ENCODE measurements at regions not wholly inside any gene's neighbourhood (a gene's known extent, or its start where the extent isn't known, plus 50 kb on each side); places are given as distances from the start of the nearest gene placed in this dataset.
"Not testable (repeated sequence)": the region's sequence is repeated elsewhere in the genome, so short reads cannot be mapped to it uniquely, and the experiment has no call there.

DNA sequence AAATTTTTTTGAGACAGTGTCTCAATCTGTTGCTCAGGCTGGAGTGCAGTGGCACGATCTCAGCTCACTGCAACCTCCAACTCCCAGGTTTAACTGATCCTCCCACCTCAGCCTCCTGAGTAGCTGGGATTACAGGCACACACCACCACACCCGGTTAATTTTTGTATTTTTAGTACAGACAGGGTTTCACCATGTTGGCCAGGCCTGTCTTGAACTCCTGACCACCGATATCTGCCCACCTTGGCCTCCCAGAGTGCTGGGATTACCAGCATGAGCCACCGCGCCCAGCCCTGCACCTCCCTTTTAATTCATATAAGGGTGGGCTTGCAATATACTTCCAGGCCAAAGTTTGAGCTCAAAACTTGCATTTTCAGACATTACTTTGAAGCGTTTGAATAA is 223.9 kb downstream of the CRLF2 start:
- not testable (repeated sequence) for DNase-seq (ENCODE audit: low read depth in 6 of 9, low spot score in 9 of 9); H3K27me3 ChIP-seq (ENCODE audit: control insufficient read depth in 2 of 2, insufficient read depth in 1 of 2, low read length in 1 of 2); H3K27ac ChIP-seq (ENCODE audit: low read depth in 1 of 2, low read length in 1 of 2); H3K4me3 ChIP-seq (ENCODE audit: low read length in 2 of 2); H3K36me3 ChIP-seq (ENCODE audit: control insufficient read depth in 2 of 2, insufficient read depth in 2 of 2, low read length in 1 of 2); H3K4me1 ChIP-seq (ENCODE audit: control insufficient read depth in 2 of 2, insufficient read depth in 2 of 2, low read length in 2 of 2); H3K9me3 ChIP-seq (ENCODE audit: control insufficient read depth in 2 of 2, insufficient read depth in 1 of 2, low read length in 1 of 2)
- WGBS, result 95% methylated on average over 6 of the region's 6 CpGs

DNA sequence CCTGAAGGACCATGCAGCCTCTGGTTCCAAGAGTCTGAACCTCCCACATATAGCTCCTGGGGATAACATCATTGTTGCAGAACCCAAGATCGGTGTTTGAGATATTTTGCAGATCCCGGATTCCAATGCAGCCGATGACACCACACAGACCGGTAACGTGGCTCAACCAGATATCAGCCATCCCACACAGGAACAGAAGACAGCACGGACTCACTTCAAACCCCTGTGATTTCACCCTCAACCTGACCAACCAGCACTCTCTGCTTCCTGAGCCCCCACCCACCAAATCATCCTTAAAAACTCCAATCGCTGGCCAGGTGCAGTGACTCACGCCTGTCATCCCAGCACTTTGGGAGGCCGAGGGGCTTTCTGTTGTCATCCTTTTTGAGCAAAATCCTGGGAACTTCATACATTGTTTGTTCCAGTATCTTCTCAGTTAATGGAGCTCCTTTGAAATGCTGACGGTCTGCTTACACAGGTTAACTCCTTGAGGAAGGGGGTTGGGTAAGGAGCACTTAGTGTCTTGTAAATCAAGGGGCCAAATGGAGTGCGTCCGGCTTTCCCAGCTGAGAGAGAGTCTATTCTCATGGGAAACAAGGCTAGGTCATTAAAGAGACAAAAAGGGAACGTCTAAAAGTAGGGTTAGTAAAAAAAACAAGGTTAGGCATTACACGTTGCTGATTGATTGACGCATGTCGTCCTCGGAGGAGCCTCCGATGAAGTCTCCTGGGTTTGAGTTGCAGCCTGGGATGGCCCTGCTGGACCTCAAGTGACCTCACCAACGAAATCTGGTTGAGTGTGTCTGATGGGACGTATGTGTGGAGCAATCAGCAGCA is 230.4 kb downstream of the CRLF2 start:
- Histone ChIP-seq H3K27me3 (ENCODE audit: control insufficient read depth in 2 of 2, insufficient read depth in 1 of 2, low read length in 1 of 2) (peaks cover 0 to 43% of the 10 kb centered on the region in 2 donors), H3K36me3 (ENCODE audit: control insufficient read depth in 2 of 2, insufficient read depth in 2 of 2, low read length in 1 of 2) (no peaks in the 10 kb centered on the region), H3K4me3 (ENCODE audit: low read length in 2 of 2) (no peak overlapping the region), H3K27ac (ENCODE audit: low read depth in 1 of 2, low read length in 1 of 2) (no peak overlapping the region), H3K4me1 (ENCODE audit: control insufficient read depth in 2 of 2, insufficient read depth in 2 of 2, low read length in 2 of 2) (no peaks in the 10 kb centered on the region), H3K9me3 (ENCODE audit: control insufficient read depth in 2 of 2, insufficient read depth in 1 of 2, low read length in 1 of 2) (peaks cover 0 to 3% of the 10 kb centered on the region in 2 donors)
- WGBS, result 11% methylated on average over 20 of the region's 20 CpGs
- DNase-seq (ENCODE audit: low read depth in 6 of 9, low spot score in 9 of 9), result no peak

- no peak for DNase-seq (ENCODE audit: low read depth in 6 of 9, low spot score in 9 of 9)
- Histone ChIP-seq H3K27ac (ENCODE audit: low read depth in 1 of 2, low read length in 1 of 2) (no peak overlapping the region), H3K36me3 (ENCODE audit: control insufficient read depth in 2 of 2, insufficient read depth in 2 of 2, low read length in 1 of 2) (no peaks in the 10 kb centered on the region), H3K4me1 (ENCODE audit: control insufficient read depth in 2 of 2, insufficient read depth in 2 of 2, low read length in 2 of 2) (no peaks in the 10 kb centered on the region), H3K4me3 (ENCODE audit: low read length in 2 of 2) (no peak overlapping the region), H3K27me3 (ENCODE audit: control insufficient read depth in 2 of 2, insufficient read depth in 1 of 2, low read length in 1 of 2) (peaks cover 0 to 43% of the 10 kb centered on the region in 2 donors), H3K9me3 (ENCODE audit: control insufficient read depth in 2 of 2, insufficient read depth in 1 of 2, low read length in 1 of 2) (peaks cover 0 to 3% of the 10 kb centered on the region in 2 donors)
- WGBS, result 52% methylated on average over 7 of the region's 7 CpGs
These were observed 231.7 kb downstream of the CRLF2 start for GRCh38 chrX:980587-981235.

- H3K36me3 ChIP-seq (ENCODE audit: control insufficient read depth in 2 of 2, insufficient read depth in 2 of 2, low read length in 1 of 2); H3K27ac ChIP-seq (ENCODE audit: low read depth in 1 of 2, low read length in 1 of 2); DNase-seq (ENCODE audit: low read depth in 6 of 9, low spot score in 9 of 9); H3K4me1 ChIP-seq (ENCODE audit: control insufficient read depth in 2 of 2, insufficient read depth in 2 of 2, low read length in 2 of 2); H3K9me3 ChIP-seq (ENCODE audit: control insufficient read depth in 2 of 2, insufficient read depth in 1 of 2, low read length in 1 of 2); H3K4me3 ChIP-seq (ENCODE audit: low read length in 2 of 2): not testable (repeated sequence)
- WGBS, result 98% methylated on average over 18 of the region's 18 CpGs
- peaks cover 0 to 43% of the 10 kb centered on the region in 2 donors for H3K27me3 ChIP-seq (ENCODE audit: control insufficient read depth in 2 of 2, insufficient read depth in 1 of 2, low read length in 1 of 2)
These were observed 233.3 kb downstream of the CRLF2 start for GRCh38 chrX:979127-979526.

DNA sequence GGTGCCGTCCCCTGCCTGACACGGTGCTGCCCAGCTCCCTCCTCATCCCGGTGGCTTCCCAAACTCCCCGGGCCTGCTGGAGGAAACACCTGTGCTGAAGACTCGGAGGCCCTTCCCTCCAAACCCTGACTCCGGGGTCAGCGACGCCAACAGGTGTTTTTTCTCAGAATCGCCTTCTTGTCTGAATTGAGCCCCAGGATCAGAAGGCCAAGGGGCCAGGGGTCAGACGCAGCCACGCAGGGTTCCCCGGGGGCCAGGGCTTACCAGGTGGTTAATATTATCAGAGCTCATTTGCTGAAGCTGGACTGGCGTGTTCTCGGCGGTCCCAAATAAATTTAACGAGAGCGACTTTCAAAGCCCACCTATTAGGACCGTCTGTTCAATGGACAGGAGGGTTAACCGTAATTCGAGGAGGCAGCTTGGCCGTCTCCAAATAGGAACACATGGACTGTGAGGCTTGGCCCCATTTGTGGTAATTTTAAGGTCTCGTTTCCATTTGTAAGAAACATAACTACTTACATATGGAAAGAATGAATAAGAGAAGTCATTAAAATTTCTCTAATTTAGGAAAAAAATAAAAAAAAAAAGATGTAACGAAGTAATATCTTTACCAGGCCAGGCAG is 239.3 kb downstream of the CRLF2 start:
- Histone ChIP-seq H3K27me3 (ENCODE audit: control insufficient read depth in 2 of 2, insufficient read depth in 1 of 2, low read length in 1 of 2) (no peaks in the 10 kb centered on the region), H3K4me3 (ENCODE audit: low read length in 2 of 2) (no peak overlapping the region), H3K36me3 (ENCODE audit: control insufficient read depth in 2 of 2, insufficient read depth in 2 of 2, low read length in 1 of 2) (no peaks in the 10 kb centered on the region), H3K9me3 (ENCODE audit: control insufficient read depth in 2 of 2, insufficient read depth in 1 of 2, low read length in 1 of 2) (no peaks in the 10 kb centered on the region), H3K27ac (ENCODE audit: low read depth in 1 of 2, low read length in 1 of 2) (no peak overlapping the region), H3K4me1 (ENCODE audit: control insufficient read depth in 2 of 2, insufficient read depth in 2 of 2, low read length in 2 of 2) (no peaks in the 10 kb centered on the region)
- DNase-seq (ENCODE audit: low read depth in 6 of 9, low spot score in 9 of 9), result no peak
- 92% methylated on average over 23 of the region's 23 CpGs for WGBS

DNA sequence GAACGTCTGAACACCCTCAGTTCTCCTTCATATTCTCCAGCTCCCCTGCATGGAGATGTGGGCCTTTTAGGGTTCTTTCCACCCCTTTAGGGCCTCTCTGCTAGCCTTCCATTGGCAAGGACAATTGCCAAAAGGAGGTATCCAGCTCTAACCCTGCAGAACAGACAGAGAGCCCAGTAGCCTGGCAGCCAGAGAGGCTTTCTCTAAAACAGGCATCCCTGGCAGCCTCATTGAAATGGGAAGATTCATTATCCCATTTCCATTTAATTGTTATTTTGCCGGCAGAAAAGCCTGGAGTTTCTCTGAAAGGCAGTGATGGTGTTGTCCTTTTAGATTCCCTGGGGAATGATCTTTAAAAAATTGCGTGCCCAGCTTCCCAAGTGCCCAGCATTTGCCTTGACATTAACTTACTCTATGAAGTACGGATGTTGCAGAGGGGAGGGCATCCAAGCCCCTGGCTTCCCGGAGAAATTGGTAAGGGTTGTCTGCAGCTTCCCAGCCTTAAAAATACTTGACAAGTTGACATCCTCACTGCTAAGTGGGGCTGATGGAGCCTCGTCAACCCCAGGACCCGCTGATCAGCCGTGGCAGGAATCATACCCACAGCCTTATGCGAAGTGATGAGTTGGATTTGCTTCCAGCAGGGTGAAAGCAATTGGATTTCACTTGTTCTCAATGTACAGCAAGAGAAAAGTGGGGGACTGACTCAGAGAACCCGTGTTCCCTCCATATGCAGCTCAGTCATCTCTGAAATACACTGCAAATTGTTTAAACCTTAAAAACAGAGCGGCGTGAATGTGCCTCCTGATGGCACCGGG is 244.1 kb downstream of the CRLF2 start:
- H3K36me3 ChIP-seq (ENCODE audit: control insufficient read depth in 2 of 2, insufficient read depth in 2 of 2, low read length in 1 of 2), result no peaks in the 10 kb centered on the region
- no peak for DNase-seq (ENCODE audit: low read depth in 6 of 9, low spot score in 9 of 9)
- 91% methylated on average over 13 of the region's 13 CpGs for WGBS
- H3K9me3 ChIP-seq (ENCODE audit: control insufficient read depth in 2 of 2, insufficient read depth in 1 of 2, low read length in 1 of 2), result no peaks in the 10 kb centered on the region
- H3K27me3 ChIP-seq (ENCODE audit: control insufficient read depth in 2 of 2, insufficient read depth in 1 of 2, low read length in 1 of 2), result no peaks in the 10 kb centered on the region
- no peak overlapping the region for H3K27ac ChIP-seq (ENCODE audit: low read depth in 1 of 2, low read length in 1 of 2)
- H3K4me3 ChIP-seq (ENCODE audit: low read length in 2 of 2), result no peak overlapping the region
- H3K4me1 ChIP-seq (ENCODE audit: control insufficient read depth in 2 of 2, insufficient read depth in 2 of 2, low read length in 2 of 2), result no peaks in the 10 kb centered on the region

DNA sequence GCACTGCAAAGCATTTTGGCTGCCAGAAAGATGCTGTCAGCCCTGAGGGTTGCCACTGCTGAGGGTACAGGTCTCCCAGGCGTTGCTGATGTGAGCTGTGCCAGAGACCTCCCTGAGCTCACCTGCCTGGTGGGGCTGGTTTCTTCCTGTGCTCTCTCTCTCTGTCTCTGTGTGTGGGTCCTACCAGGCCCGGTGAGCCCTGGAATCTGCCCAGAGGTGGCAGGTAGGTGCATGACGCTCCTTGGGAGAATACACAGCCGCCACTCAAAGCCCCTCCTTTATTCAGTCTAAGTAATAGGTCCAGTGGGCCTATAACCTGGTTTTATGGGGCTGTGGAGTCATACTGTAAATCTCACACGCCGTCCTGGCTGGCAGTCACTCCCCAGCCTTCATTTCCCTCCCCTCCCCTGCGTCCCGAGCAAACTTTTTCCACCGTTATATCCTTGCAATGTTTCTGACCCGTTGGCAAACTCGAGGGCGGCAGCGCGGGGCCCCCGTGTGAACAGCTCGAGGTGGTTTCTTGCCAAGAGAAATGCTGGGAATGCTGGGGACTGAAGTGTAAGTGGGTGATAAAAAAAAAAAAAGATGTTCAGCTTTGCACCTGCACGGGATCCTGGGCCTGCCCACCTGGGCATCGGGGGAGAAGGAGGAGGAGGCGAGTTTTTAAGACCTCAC is 245.9 kb downstream of the CRLF2 start:
- H3K36me3 ChIP-seq (ENCODE audit: control insufficient read depth in 2 of 2, insufficient read depth in 2 of 2, low read length in 1 of 2), result no peaks in the 10 kb centered on the region
- WGBS, result 90% methylated on average over 19 of the region's 19 CpGs
- DNase-seq (ENCODE audit: low read depth in 6 of 9, low spot score in 9 of 9), result no peak

DNA sequence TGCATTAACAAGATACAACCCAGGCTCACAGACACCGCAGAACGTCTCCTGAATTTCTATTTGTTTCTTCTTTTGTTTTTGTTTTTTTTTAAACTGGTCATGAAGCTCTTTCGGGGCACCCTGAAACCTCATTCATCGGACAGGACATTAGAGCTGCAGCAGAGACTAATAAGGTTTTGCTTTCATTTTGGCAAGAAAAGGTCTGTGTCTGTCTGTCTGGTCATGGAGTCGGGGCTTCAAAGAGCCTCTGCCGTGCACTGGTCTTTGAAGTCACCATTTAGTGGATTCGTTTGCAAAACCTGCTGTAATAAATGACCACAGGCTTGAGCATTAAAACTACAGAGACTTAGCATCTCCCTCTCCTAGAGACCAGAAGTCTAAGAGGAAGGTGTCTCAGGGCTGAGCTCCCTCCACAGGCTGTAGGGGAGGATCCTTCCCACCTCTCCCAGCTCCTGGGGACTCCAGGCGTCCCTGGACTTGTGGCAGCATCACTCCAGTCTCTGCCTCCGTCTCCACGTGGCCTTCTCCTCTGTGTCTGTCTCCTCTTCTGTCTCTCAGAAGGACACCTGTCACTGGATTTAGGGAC is 247.5 kb downstream of the CRLF2 start:
- Histone ChIP-seq H3K27ac (ENCODE audit: low read depth in 1 of 2, low read length in 1 of 2) (no peak overlapping the region), H3K9me3 (ENCODE audit: control insufficient read depth in 2 of 2, insufficient read depth in 1 of 2, low read length in 1 of 2) (no peaks in the 10 kb centered on the region), H3K36me3 (ENCODE audit: control insufficient read depth in 2 of 2, insufficient read depth in 2 of 2, low read length in 1 of 2) (no peaks in the 10 kb centered on the region), H3K4me1 (ENCODE audit: control insufficient read depth in 2 of 2, insufficient read depth in 2 of 2, low read length in 2 of 2) (no peaks in the 10 kb centered on the region), H3K4me3 (ENCODE audit: low read length in 2 of 2) (no peak overlapping the region), H3K27me3 (ENCODE audit: control insufficient read depth in 2 of 2, insufficient read depth in 1 of 2, low read length in 1 of 2) (no peaks in the 10 kb centered on the region)
- DNase-seq (ENCODE audit: low read depth in 6 of 9, low spot score in 9 of 9), result no peak
- WGBS, result 46% methylated on average over 10 of the region's 10 CpGs

More for the DNA sequence above, 245.9 kb downstream of the CRLF2 start:
- no peak overlapping the region for H3K4me3 ChIP-seq (ENCODE audit: low read length in 2 of 2)
- H3K9me3 ChIP-seq (ENCODE audit: control insufficient read depth in 2 of 2, insufficient read depth in 1 of 2, low read length in 1 of 2), result no peaks in the 10 kb centered on the region
- no peaks in the 10 kb centered on the region for H3K4me1 ChIP-seq (ENCODE audit: control insufficient read depth in 2 of 2, insufficient read depth in 2 of 2, low read length in 2 of 2)
- H3K27ac ChIP-seq (ENCODE audit: low read depth in 1 of 2, low read length in 1 of 2), result no peak overlapping the region
- no peaks in the 10 kb centered on the region for H3K27me3 ChIP-seq (ENCODE audit: control insufficient read depth in 2 of 2, insufficient read depth in 1 of 2, low read length in 1 of 2)

All from thymus (tissue), 11 donors.